Ovary (tissue), 3 donors: ENCODE measurements at regions not wholly inside any gene's neighbourhood (a gene's known extent, or its start where the extent isn't known, plus 50 kb on each side); places are given as distances from the start of the nearest gene placed in this dataset.

Experiments
- CTCF ChIP-seq, 3 donors: fragments of 450-650 bp in 2 of 3; fragments of 200-600 bp in 1 of 3; IDR thresholded peaks; one replicate each; pipeline versions ENCODE4 v1.5.1 to v1.8.0; 2016 to 2022; ENCODE audit warnings: antibody characterized with exemption in 3 of 3, mild to moderate bottlenecking in 1 of 3
- EP300 ChIP-seq: sonication (generic); formaldehyde crosslinking; IDR thresholded peaks from one replicate; pipeline ENCODE4 v1.6.1; 2017; ENCODE audit warnings: antibody characterized with exemption
- POLR2A ChIP-seq: fragments of 450-650 bp; IDR thresholded peaks from one replicate; pipeline ENCODE4 v1.6.1; 2017; ENCODE audit warnings: antibody characterized with exemption, mild to moderate bottlenecking, moderate library complexity
- donor health status: DM: no; HTN: no; CAD: no.

GRCh38 chr2:5507367-5507766, 184.8 kb upstream of the SOX11 start:
- no peak for TF ChIP-seq CTCF (IDR thresholded peaks at IDR 0.05)
- no peak for TF ChIP-seq POLR2A
- TF ChIP-seq EP300 = no peak
